Liver (tissue), 3 donors: ENCODE measurements at regions not wholly inside any gene's neighbourhood (a gene's known extent, or its start where the extent isn't known, plus 50 kb on each side); places are given as distances from the start of the nearest gene placed in this dataset.

Experiments used
- RAD21 ChIP-seq, 2 donors: IDR thresholded peaks; 2 replicates each; pipeline ENCODE4 v1.6.1; 2016; ENCODE audit warnings: antibody characterized with exemption in 2 of 2, mild to moderate bottlenecking in 2 of 2
- YY1 ChIP-seq: IDR thresholded peaks from 2 replicates; pipeline ENCODE4 v1.6.1; 2016; ENCODE audit warnings: antibody characterized with exemption, mild to moderate bottlenecking
- TF ChIP-seq, protein P1 (sequence below): fragments of 150-350 bp; IDR thresholded peaks from 2 replicates; pipeline ENCODE4 v1.5.1; 2017; ENCODE audit warnings: improper control_type of control experiment, low read depth, low read length; ENCODE audit not compliant: missing input control
- TF ChIP-seq, protein P2 (sequence below): IDR thresholded peaks from 2 replicates; pipeline ENCODE4 v1.6.1; 2016; ENCODE audit warnings: antibody characterized with exemption
- TF ChIP-seq, protein P3 (sequence below): IDR thresholded peaks from 2 replicates; pipeline ENCODE4 v1.6.1; 2016; ENCODE audit warnings: antibody characterized with exemption, mild to moderate bottlenecking
- donor health status: healthy.
- donor health status: healthy.

DNA sequence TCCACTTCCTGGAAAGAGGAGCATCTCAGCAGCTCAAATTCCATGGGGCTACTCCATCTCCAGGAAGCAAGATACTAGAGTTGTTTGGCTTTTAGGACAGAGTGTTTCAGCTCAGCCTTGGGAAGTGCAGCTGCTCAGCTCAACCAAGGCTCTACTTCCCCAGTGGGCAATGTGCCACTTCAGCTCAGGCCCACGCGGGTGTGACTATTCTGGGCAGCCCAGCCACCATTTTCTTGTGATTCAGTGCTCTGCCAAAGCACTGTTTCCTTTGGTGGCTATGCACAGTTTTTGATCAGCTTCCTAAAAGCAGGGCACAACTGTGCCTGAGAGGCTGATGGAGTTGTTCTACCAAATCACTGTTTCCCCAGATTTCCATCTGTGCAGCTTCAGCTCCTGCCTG, 1104.9 kb upstream of the TMPRSS15 start:
- TF ChIP-seq, protein P1, sequence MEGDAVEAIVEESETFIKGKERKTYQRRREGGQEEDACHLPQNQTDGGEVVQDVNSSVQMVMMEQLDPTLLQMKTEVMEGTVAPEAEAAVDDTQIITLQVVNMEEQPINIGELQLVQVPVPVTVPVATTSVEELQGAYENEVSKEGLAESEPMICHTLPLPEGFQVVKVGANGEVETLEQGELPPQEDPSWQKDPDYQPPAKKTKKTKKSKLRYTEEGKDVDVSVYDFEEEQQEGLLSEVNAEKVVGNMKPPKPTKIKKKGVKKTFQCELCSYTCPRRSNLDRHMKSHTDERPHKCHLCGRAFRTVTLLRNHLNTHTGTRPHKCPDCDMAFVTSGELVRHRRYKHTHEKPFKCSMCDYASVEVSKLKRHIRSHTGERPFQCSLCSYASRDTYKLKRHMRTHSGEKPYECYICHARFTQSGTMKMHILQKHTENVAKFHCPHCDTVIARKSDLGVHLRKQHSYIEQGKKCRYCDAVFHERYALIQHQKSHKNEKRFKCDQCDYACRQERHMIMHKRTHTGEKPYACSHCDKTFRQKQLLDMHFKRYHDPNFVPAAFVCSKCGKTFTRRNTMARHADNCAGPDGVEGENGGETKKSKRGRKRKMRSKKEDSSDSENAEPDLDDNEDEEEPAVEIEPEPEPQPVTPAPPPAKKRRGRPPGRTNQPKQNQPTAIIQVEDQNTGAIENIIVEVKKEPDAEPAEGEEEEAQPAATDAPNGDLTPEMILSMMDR = no peak
- no peak for TF ChIP-seq RAD21 (IDR thresholded peaks at IDR 0.05)
- TF ChIP-seq, protein P2, sequence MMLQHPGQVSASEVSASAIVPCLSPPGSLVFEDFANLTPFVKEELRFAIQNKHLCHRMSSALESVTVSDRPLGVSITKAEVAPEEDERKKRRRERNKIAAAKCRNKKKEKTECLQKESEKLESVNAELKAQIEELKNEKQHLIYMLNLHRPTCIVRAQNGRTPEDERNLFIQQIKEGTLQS = no peak
- no peak for TF ChIP-seq YY1
- TF ChIP-seq, protein P3, sequence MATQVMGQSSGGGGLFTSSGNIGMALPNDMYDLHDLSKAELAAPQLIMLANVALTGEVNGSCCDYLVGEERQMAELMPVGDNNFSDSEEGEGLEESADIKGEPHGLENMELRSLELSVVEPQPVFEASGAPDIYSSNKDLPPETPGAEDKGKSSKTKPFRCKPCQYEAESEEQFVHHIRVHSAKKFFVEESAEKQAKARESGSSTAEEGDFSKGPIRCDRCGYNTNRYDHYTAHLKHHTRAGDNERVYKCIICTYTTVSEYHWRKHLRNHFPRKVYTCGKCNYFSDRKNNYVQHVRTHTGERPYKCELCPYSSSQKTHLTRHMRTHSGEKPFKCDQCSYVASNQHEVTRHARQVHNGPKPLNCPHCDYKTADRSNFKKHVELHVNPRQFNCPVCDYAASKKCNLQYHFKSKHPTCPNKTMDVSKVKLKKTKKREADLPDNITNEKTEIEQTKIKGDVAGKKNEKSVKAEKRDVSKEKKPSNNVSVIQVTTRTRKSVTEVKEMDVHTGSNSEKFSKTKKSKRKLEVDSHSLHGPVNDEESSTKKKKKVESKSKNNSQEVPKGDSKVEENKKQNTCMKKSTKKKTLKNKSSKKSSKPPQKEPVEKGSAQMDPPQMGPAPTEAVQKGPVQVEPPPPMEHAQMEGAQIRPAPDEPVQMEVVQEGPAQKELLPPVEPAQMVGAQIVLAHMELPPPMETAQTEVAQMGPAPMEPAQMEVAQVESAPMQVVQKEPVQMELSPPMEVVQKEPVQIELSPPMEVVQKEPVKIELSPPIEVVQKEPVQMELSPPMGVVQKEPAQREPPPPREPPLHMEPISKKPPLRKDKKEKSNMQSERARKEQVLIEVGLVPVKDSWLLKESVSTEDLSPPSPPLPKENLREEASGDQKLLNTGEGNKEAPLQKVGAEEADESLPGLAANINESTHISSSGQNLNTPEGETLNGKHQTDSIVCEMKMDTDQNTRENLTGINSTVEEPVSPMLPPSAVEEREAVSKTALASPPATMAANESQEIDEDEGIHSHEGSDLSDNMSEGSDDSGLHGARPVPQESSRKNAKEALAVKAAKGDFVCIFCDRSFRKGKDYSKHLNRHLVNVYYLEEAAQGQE = no peak
